H1 (cell line): ENCODE measurements at regions not wholly inside any gene's neighbourhood (a gene's known extent, or its start where the extent isn't known, plus 50 kb on each side); places are given as distances from the start of the nearest gene placed in this dataset.

Source experiments
- ATF3 ChIP-seq: IDR thresholded peaks from 2 replicates; pipeline ENCODE4 v1.6.1; 2011; ENCODE audit warnings: low read depth, mild to moderate bottlenecking, low read length; ENCODE audit not compliant: insufficient read depth
- CHD7 ChIP-seq: fragments of 300-600 bp; sonication (generic); IDR thresholded peaks from 2 replicates; pipeline ENCODE4 v1.7.1; 2012; ENCODE audit warnings: low read length, moderate library complexity, mild to moderate bottlenecking, inconsistent platforms; ENCODE audit not compliant: insufficient replicate concordance
- FOSL1 ChIP-seq: IDR thresholded peaks from 2 replicates; pipeline ENCODE4 v1.6.1; 2011; ENCODE audit warnings: mild to moderate bottlenecking, low read depth, low read length, moderate library complexity; ENCODE audit not compliant: insufficient read depth
- SP4 ChIP-seq: IDR thresholded peaks from 2 replicates; pipeline ENCODE4 v1.6.1; 2012; ENCODE audit warnings: low read length, inconsistent platforms

DNA sequence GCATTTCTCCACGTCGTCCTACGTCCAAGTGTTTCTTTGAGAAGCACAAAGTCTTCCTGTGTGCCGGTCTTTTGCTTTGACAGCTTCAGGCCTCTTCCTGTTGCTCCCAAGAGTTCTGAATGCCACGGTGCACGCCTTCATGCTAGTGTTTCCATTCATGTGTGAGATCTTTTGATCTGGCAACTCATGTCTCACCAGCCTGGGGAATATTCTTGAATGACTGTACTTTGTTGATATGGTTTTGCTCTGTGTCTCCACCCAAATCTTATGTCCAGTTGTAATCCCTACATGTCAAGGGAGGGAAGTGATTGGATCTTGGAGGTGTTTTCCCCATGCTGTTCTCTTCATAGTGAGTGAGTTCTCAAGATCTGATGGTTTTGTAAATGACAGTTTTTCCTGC lies 129.6 kb upstream of the THBS2 start (continued):
- TF ChIP-seq CHD7 (no peak), FOSL1 (no peak), ATF3 (no peak), SP4 (no peak)
